ENCODE measurements at regions not wholly inside any gene's neighbourhood (a gene's known extent, or its start where the extent isn't known, plus 50 kb on each side); places are given as distances from the start of the nearest gene placed in this dataset.

- no peak for DNase-seq (ENCODE audit: low spot score)
These were observed 59.1 kb upstream of the TMEM244 start for GRCh38 chr6:129920103-129920798.

GRCh38 chr6:129911732-129912131 lies 50.6 kb upstream of the TMEM244 start:
- DNase-seq (ENCODE audit: low spot score), result no peak
